A549 (cell line): ENCODE measurements at regions not wholly inside any gene's neighbourhood (a gene's known extent, or its start where the extent isn't known, plus 50 kb on each side); places are given as distances from the start of the nearest gene placed in this dataset.

ENCODE experiments used
- ATAC-seq, 2 experiments: fragments of 200-7000 bp in 1 of 2; fragments of >200 bp in 1 of 2; cut with Nextera tagmentation in 1 of 2; cut with Tn5 transposase in 1 of 2; 3 replicates each; pipeline versions ENCODE4 v1.8.0 to v1.9.1; 2018 to 2020; ENCODE audit warnings: mild to moderate bottlenecking in 1 of 2, moderate library complexity in 1 of 2
- CTCF ChIA-PET: fragments of 300-600 bp; sonication (Branson Sonifier 250); formaldehyde crosslinking; extraction: SDS; loops from one replicate; lab custom pipeline; 2021; ENCODE audit warnings: antibody characterized with exemption, inconsistent platforms; lab: Yijun Ruan, JAX
- POLR2A ChIA-PET: fragments of 350-600 bp; formaldehyde crosslinking; extraction: SDS; loops from one replicate; lab custom pipeline; 2021; ENCODE audit warnings: antibody characterized with exemption, inconsistent platforms; lab: Yijun Ruan, JAX
- DNase-seq, 2 experiments: peaks; one replicate each; pipeline versions ENCODE4 v3.0.0 to v3.0.0-alpha.2; 2011 to 2016; ENCODE audit warnings: low read depth in 1 of 2, low spot score in 1 of 2
- FAIRE-seq: peaks from 2 replicates; lab custom pipeline; 2011; peaks lifted over from hg19 to GRCh38; lab: Jason Lieb, UNC
- H3K27ac ChIP-seq, 2 experiments: fragments of >200 bp; sonication (Bioruptor Twin); formaldehyde crosslinking; 3 replicates each; pipeline ENCODE4 v1.5.1; 2016 to 2017
- H3K4me1 ChIP-seq: fragments of >200 bp; sonication (Bioruptor Twin); formaldehyde crosslinking; 3 replicates; pipeline ENCODE4 v1.6.1; 2016
- H3K4me2 ChIP-seq: fragments of >200 bp; sonication (Bioruptor Twin); formaldehyde crosslinking; 3 replicates; pipeline ENCODE4 v1.6.1; 2016
- H3K4me3 ChIP-seq: fragments of >200 bp; sonication (Bioruptor Twin); formaldehyde crosslinking; 3 replicates; pipeline ENCODE4 v1.5.1; 2016
- H3K9me3 ChIP-seq: fragments of >200 bp; sonication (Bioruptor Twin); formaldehyde crosslinking; 3 replicates; pipeline ENCODE4 v1.6.1; 2016
- CBX8 ChIP-seq: fragments of 200-600 bp; sonication (generic); IDR thresholded peaks from 2 replicates; pipeline ENCODE4 v1.6.1; 2016
- FOXS1 ChIP-seq: fragments of 250-450 bp; sonication (Bioruptor Pico); IDR thresholded peaks from 2 replicates; pipeline ENCODE4 v1.5.0; 2020; ENCODE audit warnings: mild to moderate bottlenecking, moderate library complexity
- KDM5A ChIP-seq: fragments of 200-600 bp; sonication (generic); IDR thresholded peaks from 2 replicates; pipeline ENCODE4 v1.6.1; 2016; ENCODE audit warnings: antibody characterized with exemption, mild to moderate bottlenecking
- MAFK ChIP-seq: fragments of 450-650 bp; IDR thresholded peaks from 2 replicates; pipeline ENCODE4 v1.6.1; 2014; ENCODE audit not compliant: partially characterized antibody
- NPAS2 ChIP-seq: fragments of 250-450 bp; sonication (Bioruptor Pico); IDR thresholded peaks from 2 replicates; pipeline ENCODE4 v1.8.0; 2022; ENCODE audit warnings: mild to moderate bottlenecking, moderate library complexity, borderline replicate concordance
- NR3C1 ChIP-seq: fragments of >200 bp; sonication (Bioruptor Twin); formaldehyde crosslinking; IDR thresholded peaks from 3 replicates; pipeline ENCODE4 v1.6.1; 2017
- POLR2A ChIP-seq: IDR thresholded peaks from 2 replicates; pipeline ENCODE4 v1.6.1; 2012; ENCODE audit warnings: mild to moderate bottlenecking, low read length
- RCOR1 ChIP-seq: fragments of 150-350 bp; IDR thresholded peaks from 2 replicates; pipeline ENCODE4 v1.6.1; 2014; ENCODE audit warnings: antibody characterized with exemption, low read length, low read depth
- RFX5 ChIP-seq: fragments of 450-650 bp; IDR thresholded peaks from 2 replicates; pipeline ENCODE4 v1.7.1; 2014; ENCODE audit warnings: antibody characterized with exemption, mild to moderate bottlenecking, moderate library complexity
- SREBF2 ChIP-seq: fragments of 450-650 bp; IDR thresholded peaks from 2 replicates; pipeline ENCODE4 v1.6.1; 2014; ENCODE audit warnings: mild to moderate bottlenecking, moderate library complexity
- TP53 ChIP-seq: fragments of 250-450 bp; sonication (Bioruptor Pico); IDR thresholded peaks from 2 replicates; pipeline ENCODE4 v1.5.0; 2021; ENCODE audit warnings: mild to moderate bottlenecking, moderate library complexity
- ZC3H11A ChIP-seq: fragments of 450-650 bp; IDR thresholded peaks from 2 replicates; pipeline ENCODE4 v1.6.1; 2014; ENCODE audit warnings: antibody characterized with exemption, mild to moderate bottlenecking
- WGBS: methylation state at CpG from one replicate; pipeline ENCODE4 v1.1.6; 2017; ENCODE audit errors: missing lambda C conversion rate; 5-methylcytosine and 5-hydroxymethylcytosine counted together
- TF ChIP-seq, protein P1 (sequence below): fragments of >200 bp; sonication (Bioruptor Twin); formaldehyde crosslinking; IDR thresholded peaks from 3 replicates; pipeline ENCODE4 v1.5.1; 2016
- TF ChIP-seq, protein P2 (sequence below): IDR thresholded peaks from 2 replicates; pipeline ENCODE4 v1.6.1; 2012
- TF ChIP-seq, protein P3 (sequence below): IDR thresholded peaks from 2 replicates; pipeline ENCODE4 v1.6.1; 2012; ENCODE audit warnings: low read depth, borderline replicate concordance
- TF ChIP-seq, protein P4 (sequence below): fragments of >200 bp; sonication (Bioruptor Twin); formaldehyde crosslinking; IDR thresholded peaks from 3 replicates; pipeline ENCODE4 v1.6.1; 2016

DNA sequence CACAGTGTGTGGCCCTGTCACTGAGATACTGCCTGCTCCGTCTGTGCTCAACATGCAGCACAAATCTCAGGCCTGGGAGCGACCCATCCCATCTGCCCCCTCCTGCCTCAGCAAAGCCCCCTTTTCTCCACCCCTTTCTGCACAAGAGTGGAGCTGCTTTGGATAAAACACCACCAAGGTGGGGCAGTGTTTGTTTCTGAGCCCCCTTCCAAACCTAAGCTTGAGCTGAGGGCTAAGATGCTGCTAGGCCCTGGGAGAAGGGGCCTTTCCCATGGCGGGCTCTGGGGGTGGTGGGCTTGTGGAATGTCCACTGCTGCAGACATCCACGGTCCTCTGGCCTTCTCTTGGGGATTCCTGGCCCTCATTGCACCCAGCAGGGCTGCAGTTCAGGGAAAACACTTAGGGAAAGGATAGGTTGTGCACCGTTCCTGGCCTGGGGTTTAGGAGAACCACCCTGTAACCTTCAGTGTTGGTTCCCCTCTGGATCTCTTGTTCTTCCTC lies 594.1 kb downstream of the TBC1D22A start:
- ATAC-seq (no peak), DNase-seq (no peak), FAIRE-seq (no peak)
- no peak overlapping the region for H3K4me3 ChIP-seq
- no peaks in the 10 kb centered on the region for H3K4me1 ChIP-seq
- ChIA-PET POLR2A (no interaction called here), CTCF (no interaction called here)
- H3K27ac ChIP-seq, result no peak overlapping the region
- 50% methylated on average over 4 of the region's 5 CpGs for WGBS
- 0 out of 3 replicates have a peak, but pooled peaks cover 2% of the 10 kb centered on the region for H3K9me3 ChIP-seq
- H3K4me2 ChIP-seq, result no peak overlapping the region
- TF ChIP-seq FOXS1 (CRISPR knock-in tag) (no peak), CBX8 (no peak), MAFK (no peak)

DNA sequence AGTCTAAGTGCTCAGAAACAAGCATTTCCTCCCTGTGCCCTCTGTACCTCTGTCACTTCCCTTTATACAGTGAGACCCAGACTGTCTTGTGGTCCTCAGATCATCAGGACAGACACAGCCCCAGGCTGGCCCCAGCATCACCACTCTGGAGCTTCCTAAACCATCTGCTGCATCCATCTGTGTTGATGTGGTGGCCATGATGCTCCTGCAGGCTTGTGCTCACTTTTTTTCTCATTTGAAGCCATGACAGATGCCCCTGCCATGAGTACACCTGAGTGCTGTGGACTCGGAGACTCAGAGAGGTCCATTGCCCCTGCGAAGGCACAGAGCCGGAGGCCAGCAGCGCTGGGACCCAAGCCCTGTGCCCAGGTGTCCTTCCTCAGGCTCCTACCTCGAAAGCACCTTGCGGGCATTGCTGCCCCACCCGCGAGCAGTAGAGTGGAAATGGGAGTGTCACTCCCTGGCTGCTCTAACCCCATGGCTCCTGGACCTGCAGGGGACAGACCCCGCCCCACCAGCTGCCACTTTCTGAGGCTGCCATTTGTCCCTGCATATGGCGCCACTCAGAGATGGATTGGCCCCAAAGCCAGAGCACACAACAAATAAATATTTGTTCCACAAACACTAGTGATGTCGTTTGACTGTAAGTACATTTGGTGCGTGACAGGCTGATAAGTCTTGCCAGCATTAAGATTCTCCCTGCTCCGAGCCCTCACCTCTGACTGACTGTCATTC lies 593.5 kb downstream of the TBC1D22A start:
- H3K4me1 ChIP-seq, result no peaks in the 10 kb centered on the region
- FAIRE-seq (no peak), ATAC-seq (no peak), DNase-seq (no peak)
- TF ChIP-seq, protein P1, sequence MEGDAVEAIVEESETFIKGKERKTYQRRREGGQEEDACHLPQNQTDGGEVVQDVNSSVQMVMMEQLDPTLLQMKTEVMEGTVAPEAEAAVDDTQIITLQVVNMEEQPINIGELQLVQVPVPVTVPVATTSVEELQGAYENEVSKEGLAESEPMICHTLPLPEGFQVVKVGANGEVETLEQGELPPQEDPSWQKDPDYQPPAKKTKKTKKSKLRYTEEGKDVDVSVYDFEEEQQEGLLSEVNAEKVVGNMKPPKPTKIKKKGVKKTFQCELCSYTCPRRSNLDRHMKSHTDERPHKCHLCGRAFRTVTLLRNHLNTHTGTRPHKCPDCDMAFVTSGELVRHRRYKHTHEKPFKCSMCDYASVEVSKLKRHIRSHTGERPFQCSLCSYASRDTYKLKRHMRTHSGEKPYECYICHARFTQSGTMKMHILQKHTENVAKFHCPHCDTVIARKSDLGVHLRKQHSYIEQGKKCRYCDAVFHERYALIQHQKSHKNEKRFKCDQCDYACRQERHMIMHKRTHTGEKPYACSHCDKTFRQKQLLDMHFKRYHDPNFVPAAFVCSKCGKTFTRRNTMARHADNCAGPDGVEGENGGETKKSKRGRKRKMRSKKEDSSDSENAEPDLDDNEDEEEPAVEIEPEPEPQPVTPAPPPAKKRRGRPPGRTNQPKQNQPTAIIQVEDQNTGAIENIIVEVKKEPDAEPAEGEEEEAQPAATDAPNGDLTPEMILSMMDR, result no peak
- TF ChIP-seq TP53 (CRISPR knock-in tag), result no peak
- TF ChIP-seq RCOR1, result no peak
- TF ChIP-seq, protein P2, sequence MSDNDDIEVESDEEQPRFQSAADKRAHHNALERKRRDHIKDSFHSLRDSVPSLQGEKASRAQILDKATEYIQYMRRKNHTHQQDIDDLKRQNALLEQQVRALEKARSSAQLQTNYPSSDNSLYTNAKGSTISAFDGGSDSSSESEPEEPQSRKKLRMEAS, result no peak
- TF ChIP-seq SREBF2, result no peak
- TF ChIP-seq KDM5A, result no peak
- TF ChIP-seq NPAS2 (CRISPR knock-in tag), result no peak
- H3K27ac ChIP-seq, result no peak overlapping the region
- CTCF ChIA-PET, result no interaction called here
- H3K9me3 ChIP-seq, result 0 out of 3 replicates have a peak, but pooled peaks cover 5% of the 10 kb centered on the region
- POLR2A ChIA-PET, result no interaction called here
- H3K4me3 ChIP-seq, result no peak overlapping the region
- H3K4me2 ChIP-seq, result no peak overlapping the region
- WGBS, result 61% methylated on average over 6 of the region's 13 CpGs

DNA sequence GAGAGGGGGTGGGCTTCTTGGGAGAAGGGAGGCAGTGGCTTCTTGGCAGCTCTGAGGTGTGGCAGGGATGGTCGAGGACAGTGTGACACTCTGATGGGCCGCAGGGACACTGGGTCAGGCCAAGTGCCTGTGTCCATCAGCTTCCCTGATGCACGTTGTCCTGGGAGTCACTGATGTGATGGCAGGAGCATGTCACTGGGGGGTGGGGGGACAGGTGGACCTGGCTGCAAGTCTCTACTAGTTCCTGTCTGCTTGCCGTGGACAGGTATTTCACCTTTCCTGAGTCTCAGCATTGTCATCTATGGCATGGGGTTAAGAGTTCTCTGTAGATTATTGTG lies 592.9 kb downstream of the TBC1D22A start:
- H3K27ac ChIP-seq, result no peak overlapping the region
- no peak for DNase-seq
- no peak for TF ChIP-seq RFX5
- TF ChIP-seq POLR2A, result no peak
- ChIA-PET CTCF (no interaction called here), POLR2A (no interaction called here)
- H3K9me3 ChIP-seq, result 0 out of 3 replicates have a peak, but pooled peaks cover 3% of the 10 kb centered on the region
- no peak overlapping the region for H3K4me3 ChIP-seq
- 67% methylated on average over 1 of the region's 4 CpGs for WGBS
- no peaks in the 10 kb centered on the region for H3K4me1 ChIP-seq
- no peak overlapping the region for H3K4me2 ChIP-seq
- no peak for FAIRE-seq
- ATAC-seq, result no peak

DNA sequence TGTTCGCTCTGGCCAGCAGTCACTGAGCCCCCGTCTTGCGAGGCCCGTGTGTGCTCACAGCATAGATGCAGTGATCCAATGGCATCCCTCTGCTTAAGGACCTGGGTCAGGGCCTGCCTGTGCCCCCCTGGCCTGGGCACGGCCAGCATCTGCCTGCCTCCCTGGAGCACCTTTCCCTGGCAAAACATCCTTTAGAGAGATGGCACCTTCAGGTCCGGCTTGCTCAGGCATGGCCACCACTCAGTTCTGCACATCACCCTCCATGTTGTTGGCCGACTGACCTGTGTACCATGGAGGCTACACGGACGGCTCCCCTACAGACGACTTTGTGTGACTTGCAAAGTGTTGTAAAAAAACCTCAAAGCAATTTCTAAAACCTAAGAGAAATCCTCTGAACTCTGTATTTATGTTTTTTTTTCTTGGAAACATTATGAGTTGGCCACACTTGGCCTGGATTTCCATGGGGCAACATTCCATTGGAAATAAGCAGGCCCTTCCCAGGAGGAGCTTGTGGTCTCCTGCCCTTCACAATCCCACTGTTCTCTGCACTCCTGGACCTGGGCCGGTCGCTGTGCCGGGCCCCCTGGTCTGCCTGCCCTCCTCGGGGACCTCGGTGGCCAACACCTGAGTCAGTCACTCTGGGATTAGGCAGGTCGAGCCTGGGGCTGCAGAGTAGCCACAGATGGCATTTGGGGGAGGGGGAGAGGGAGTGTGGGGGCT lies 592.4 kb downstream of the TBC1D22A start:
- 0 out of 3 replicates have a peak, but pooled peaks cover 3% of the 10 kb centered on the region for H3K9me3 ChIP-seq
- CTCF ChIA-PET, result no interaction called here
- no peak for FAIRE-seq

More for the DNA sequence above, 592.4 kb downstream of the TBC1D22A start:
- Histone ChIP-seq H3K4me3 (no peak overlapping the region), H3K27ac (no peak overlapping the region), H3K4me2 (no peak overlapping the region)
- TF ChIP-seq, protein P3, sequence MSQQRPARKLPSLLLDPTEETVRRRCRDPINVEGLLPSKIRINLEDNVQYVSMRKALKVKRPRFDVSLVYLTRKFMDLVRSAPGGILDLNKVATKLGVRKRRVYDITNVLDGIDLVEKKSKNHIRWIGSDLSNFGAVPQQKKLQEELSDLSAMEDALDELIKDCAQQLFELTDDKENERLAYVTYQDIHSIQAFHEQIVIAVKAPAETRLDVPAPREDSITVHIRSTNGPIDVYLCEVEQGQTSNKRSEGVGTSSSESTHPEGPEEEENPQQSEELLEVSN, result no peak
- TF ChIP-seq, protein P4, sequence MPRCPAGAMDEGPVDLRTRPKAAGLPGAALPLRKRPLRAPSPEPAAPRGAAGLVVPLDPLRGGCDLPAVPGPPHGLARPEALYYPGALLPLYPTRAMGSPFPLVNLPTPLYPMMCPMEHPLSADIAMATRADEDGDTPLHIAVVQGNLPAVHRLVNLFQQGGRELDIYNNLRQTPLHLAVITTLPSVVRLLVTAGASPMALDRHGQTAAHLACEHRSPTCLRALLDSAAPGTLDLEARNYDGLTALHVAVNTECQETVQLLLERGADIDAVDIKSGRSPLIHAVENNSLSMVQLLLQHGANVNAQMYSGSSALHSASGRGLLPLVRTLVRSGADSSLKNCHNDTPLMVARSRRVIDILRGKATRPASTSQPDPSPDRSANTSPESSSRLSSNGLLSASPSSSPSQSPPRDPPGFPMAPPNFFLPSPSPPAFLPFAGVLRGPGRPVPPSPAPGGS, result no peak
- TF ChIP-seq ZC3H11A (no peak), NR3C1 (no peak)
- TF ChIP-seq, all 56 proteins: peak for 0
- no peaks in the 10 kb centered on the region for H3K4me1 ChIP-seq
- POLR2A ChIA-PET, result no interaction called here
- ATAC-seq (no peak), DNase-seq (no peak)
- WGBS, result 57% methylated on average over 10 of the region's 16 CpGs
